GM04504 (cell line): ENCODE measurements at regions not wholly inside any gene's neighbourhood (a gene's known extent, or its start where the extent isn't known, plus 50 kb on each side); places are given as distances from the start of the nearest gene placed in this dataset.

Experiments
- DNase-seq: peaks from one replicate; pipeline ENCODE4 v3.0.0-alpha.2; 2012; ENCODE audit warnings: low read depth

- DNase-seq = no peak
These were observed 383.2 kb downstream of the SOCS6 start for GRCh38 chr18:70671889-70672565.

DNA sequence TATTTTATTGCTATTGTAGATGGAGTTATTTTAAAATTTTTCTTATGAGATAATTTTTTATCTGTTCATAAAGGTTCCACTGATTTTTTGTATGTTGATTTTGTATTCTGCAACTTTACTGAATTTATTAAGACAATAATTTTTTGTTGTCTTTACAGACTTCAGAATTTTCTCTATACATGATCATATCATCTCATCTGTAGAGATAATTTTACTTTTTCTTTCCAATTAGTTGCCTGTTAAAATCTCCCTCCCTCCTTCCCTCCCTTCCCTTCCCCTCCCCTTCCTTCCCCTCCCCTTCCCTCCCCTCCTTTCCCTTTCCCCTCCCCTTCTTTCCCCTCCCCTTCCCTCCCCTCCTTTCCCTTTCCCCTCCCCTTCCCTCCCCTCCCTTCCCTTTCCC lies 378.1 kb downstream of the SOCS6 start:
- DNase-seq = no peak

GRCh38 chr18:70663141-70663540 lies 374.3 kb downstream of the SOCS6 start:
- DNase-seq = no peak

GRCh38 chr18:70662588-70662987 lies 373.7 kb downstream of the SOCS6 start:
- no peak for DNase-seq

- no peak for DNase-seq
These were observed 370.4 kb downstream of the SOCS6 start for GRCh38 chr18:70659036-70659925.

- DNase-seq = no peak
These were observed 364.8 kb downstream of the SOCS6 start for GRCh38 chr18:70653671-70654070.

DNA sequence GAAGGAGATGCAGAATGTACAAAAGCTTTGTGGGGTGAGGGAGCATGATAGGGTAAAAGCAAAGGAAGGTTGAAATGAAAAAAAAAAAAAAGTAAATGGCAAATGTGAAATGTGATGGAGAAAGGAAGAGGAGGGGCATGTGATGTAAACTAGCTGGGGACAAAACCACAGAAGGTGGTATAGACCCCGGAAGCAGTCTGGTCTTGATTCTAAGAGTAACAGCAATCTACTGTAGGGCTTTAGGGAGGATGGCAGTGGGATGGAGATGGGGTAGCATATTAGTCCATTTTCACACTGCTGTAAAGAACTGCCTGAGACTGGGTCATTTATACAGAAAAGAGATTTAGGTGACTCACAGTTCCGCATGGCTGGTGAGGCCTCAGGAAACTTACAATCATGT lies 362.0 kb downstream of the SOCS6 start:
- no peak for DNase-seq

GRCh38 chr18:70649683-70650082 lies 360.8 kb downstream of the SOCS6 start:
- DNase-seq = no peak

DNA sequence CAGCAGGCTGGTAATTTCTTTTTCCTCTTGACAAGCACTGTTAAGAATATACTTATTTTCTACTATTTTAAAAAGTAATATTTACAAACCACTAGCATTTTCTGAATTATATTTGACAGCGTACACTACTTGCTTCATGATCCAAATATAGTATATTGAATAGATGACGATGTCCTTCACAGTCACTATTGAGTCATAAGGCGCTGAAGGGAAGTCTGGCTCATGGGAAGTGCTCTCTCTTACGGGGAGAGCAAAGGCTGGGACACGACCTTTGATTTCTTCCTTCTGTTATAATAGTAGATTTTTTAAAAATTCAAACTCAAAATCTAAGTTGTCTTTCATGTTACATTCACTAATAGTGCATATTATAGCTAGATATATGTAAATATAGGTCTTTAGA lies 357.1 kb downstream of the SOCS6 start:
- DNase-seq = no peak

DNA sequence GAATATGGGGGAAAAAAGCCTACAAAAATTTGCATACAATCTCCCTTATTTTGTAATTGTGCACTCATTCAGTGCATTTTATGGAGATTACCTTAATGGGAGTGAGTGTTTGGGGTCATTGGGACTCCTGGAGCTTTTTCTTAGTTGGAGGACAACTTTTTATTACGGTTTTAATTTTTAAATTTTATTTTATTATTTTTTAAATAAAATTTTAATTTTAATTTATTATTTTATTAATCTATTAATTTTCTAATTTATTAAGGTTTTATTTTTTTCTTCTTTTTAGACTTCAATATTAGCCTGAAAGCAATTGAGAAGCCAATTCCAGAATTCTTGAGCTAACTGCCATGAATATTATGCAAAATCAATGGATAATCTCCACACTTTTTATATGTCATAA lies 355.0 kb downstream of the SOCS6 start:
- DNase-seq = no peak

- no peak for DNase-seq
These were observed 352.4 kb downstream of the SOCS6 start for GRCh38 chr18:70641156-70641775.

DNA sequence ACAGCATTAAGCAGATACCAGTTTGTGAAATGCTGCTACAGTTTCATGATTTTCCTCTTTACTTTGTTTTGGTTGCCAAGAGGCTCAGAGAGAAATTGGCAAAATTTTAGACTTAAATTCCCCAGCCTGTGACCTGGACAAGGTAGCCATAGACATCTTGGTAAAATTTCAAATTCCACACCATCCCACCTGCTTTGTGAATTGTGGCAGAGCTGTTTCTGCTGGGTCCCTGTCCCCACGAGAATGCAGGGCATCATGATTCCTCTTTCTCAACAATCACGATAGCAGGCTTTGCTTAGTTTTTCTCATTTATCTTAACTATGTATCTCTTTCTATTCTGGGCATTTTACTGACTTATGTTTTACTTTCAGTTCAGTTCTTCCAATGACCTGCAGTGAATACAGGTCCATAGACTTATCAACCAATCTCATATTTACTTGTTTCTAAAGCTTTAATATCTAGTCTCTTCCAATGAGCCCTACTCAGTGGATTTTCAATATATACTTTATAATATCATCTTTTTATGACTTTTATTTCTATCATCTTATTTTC lies 351.6 kb downstream of the SOCS6 start:
- no peak for DNase-seq

- DNase-seq = no peak
These were observed 348.1 kb downstream of the SOCS6 start for GRCh38 chr18:70636991-70637390.

DNA sequence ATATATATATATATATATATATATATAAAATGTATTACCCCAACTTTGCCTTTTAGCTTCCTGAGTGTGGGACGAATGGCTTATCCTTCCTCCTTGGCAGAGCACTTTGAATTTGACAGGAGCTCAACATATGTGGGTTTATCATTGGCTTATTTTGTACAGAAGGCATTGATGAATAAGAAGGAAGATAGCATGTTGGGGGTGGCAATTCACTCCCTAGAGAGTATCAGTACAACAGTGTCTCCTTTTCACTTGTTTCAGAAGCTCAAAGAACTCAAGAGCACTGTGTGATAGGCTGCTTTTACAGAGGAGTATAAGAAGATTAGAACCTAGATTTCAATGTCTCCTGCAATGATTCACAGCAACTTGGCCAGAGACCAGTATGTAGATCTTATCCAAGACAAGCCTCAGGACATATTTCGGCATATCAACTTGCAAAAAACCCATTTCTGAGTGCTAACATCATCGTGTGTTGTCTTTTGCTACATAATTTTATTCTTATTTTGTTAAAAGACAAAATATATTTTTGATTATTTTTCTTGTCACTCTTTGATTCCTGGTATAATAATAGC lies 345.8 kb downstream of the SOCS6 start:
- DNase-seq = no peak

DNA sequence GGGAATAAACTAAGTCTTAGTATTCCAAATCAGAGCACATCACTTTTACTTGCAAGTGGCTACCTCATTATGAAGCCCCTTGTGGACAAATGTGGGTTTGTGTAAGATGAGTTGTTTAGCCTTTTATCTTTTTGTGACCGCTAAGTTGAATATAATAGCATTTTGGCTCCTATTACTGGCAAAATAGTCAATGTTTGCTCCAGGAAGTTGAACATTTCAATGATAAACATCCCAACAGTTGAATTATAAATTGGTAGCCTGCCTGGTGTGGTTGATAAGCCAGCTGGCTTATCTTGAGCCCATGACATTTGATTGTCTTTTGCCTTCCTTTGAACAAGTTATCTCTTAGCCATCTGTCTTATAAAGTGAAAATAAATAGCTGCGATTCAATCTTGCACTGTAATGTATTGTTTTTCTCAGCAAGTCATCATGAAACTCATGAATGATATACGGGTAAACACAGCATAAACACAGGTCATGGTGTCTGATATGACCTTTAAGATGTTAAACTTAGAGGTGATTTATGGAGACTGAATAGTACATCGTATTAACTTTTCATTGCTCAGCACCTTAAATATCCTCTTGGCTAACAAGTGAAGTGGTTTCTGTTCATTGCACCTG lies 338.4 kb downstream of the SOCS6 start:
- DNase-seq = no peak

DNA sequence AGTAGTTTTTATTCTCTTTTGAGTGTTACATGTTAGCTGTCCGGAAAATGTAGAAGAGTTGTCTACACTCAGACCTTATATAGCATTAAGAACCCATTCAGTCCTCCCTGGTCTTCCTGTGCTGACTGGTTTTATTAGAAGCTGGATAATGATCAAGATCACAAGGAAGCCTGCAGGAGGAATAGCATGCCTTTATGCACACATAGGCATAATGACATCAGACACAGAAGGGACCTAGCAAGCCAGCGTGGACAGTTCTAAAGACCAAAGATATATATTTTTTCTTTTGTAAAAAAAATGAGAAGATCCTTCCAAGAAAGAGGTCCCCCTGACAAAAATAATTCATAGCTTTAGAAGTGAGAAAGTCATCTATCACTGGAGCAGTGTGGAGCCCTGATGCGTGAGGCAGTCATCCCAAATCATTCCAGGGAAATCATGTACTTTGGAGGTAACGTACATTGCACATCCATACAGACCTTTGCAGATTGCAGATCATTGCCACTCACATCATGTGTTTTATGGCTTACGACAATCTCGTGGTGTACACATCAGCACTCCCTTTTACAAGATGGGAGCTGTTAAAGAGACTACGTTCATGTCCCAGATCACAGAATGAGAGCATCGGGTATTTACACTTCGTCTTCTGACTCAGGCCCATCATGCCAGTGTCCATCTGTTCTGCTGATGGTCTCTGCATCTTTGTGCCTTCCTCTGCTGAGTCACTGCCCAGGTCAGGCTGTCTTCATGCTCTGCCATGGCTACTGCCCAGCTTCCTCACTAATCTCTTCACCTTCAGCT lies 334.0 kb downstream of the SOCS6 start:
- no peak for DNase-seq

DNA sequence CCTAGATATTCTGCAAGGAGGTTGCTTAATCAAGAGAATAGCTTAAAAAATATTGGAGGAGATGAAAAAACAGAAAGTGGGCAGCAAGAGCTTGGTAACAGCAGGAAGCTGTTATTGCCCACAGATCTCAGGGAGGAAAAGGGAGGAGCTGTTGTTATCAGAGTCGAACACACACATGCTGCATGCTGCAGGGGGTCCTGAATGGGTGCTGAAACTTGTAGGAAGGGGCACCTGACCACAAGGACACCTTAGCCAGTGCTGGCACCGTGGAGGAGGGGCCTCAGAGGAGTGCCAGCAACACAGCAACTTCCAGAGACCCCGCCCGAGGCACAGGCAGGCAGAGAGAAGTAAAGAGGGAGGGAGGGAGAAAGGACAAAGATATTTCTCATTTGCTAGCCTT lies 332.9 kb downstream of the SOCS6 start:
- no peak for DNase-seq

GRCh38 chr18:70620837-70621612 lies 332.2 kb downstream of the SOCS6 start:
- DNase-seq = no peak

DNA sequence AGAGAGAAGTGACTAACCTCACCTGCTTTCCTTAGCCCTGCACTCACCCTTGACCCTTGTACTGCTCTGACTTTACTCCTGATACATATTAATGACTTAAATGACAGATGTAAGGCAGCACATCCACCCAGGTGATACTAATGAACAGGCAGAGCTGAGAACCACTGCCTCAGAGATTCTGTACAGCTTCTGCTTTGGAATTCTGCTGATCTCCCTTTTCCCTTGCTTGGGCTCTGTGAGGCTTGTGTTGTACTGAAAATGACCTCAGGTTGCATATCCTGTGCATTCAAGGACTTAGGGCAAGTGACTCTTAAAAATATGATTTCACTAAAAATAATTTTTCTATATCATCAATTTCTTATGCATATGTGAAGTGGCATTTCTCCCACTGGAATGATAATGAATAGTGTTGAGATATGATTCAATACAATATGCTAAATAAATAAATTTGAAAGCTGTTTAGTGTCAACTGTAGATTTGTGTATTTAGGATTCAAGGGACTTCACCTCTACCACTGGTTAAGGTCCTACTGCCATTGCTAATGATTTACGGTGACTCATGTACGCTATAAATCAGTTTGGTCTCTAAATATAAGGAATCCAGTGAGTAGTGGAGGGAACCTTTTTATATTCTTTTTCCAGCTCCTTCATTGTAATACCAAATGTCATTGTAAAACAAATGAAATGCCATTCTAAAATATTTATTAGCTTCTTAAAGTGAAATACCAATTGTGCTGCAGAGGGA lies 328.3 kb downstream of the SOCS6 start:
- DNase-seq = no peak
